ENCODE measurements at regions not wholly inside any gene's neighbourhood (a gene's known extent, or its start where the extent isn't known, plus 50 kb on each side); places are given as distances from the start of the nearest gene placed in this dataset.
"Not testable (repeated sequence)": the region's sequence is repeated elsewhere in the genome, so short reads cannot be mapped to it uniquely, and the experiment has no call there.

- Mint-ChIP-seq H3K36me3 (ENCODE audit: low read depth) (no peaks in the 10 kb centered on the region), H3K27me3 (no peaks in the 10 kb centered on the region), H3K4me3 (no peak overlapping the region), H3K4me1 (no peaks in the 10 kb centered on the region), H3K9me3 (no peaks in the 10 kb centered on the region), H3K27ac (no peak overlapping the region)
- intact Hi-C loops (cut with micrococcal nuclease), result no loop called here
- no peak for DNase-seq
These were observed 372.2 kb downstream of the DSEL start for GRCh38 chr18:67144329-67144728.

GRCh38 chr18:67143028-67143427 lies 373.5 kb downstream of the DSEL start:
- intact Hi-C loops (cut with micrococcal nuclease), result no loop called here
- no peaks in the 10 kb centered on the region for H3K27me3 Mint-ChIP-seq
- H3K27ac Mint-ChIP-seq, result no peak overlapping the region
- H3K9me3 Mint-ChIP-seq, result no peaks in the 10 kb centered on the region
- no peaks in the 10 kb centered on the region for H3K4me1 Mint-ChIP-seq
- no peaks in the 10 kb centered on the region for H3K36me3 Mint-ChIP-seq (ENCODE audit: low read depth)
- no peak for DNase-seq
- H3K4me3 Mint-ChIP-seq, result no peak overlapping the region

GRCh38 chr18:67142604-67143003 lies 373.9 kb downstream of the DSEL start:
- Mint-ChIP-seq H3K36me3 (ENCODE audit: low read depth) (no peaks in the 10 kb centered on the region), H3K4me1 (no peaks in the 10 kb centered on the region), H3K9me3 (no peaks in the 10 kb centered on the region), H3K4me3 (no peak overlapping the region), H3K27ac (no peak overlapping the region), H3K27me3 (no peaks in the 10 kb centered on the region)
- no peak for DNase-seq
- intact Hi-C loops (cut with micrococcal nuclease), result no loop called here

GRCh38 chr18:67140495-67140894 lies 376.0 kb downstream of the DSEL start:
- Mint-ChIP-seq H3K4me1 (no peaks in the 10 kb centered on the region), H3K27me3 (no peaks in the 10 kb centered on the region), H3K9me3 (no peaks in the 10 kb centered on the region), H3K27ac (no peak overlapping the region), H3K4me3 (no peak overlapping the region), H3K36me3 (ENCODE audit: low read depth) (no peaks in the 10 kb centered on the region)
- intact Hi-C loops (cut with micrococcal nuclease), result no loop called here
- no peak for DNase-seq

- H3K4me3 Mint-ChIP-seq, result no peak overlapping the region
- H3K27ac Mint-ChIP-seq, result no peak overlapping the region
- no peak for DNase-seq
- no peaks in the 10 kb centered on the region for H3K27me3 Mint-ChIP-seq
- no peaks in the 10 kb centered on the region for H3K9me3 Mint-ChIP-seq
- intact Hi-C loops (cut with micrococcal nuclease), result no loop called here
- H3K4me1 Mint-ChIP-seq, result no peaks in the 10 kb centered on the region
- no peaks in the 10 kb centered on the region for H3K36me3 Mint-ChIP-seq (ENCODE audit: low read depth)
These were observed 376.6 kb downstream of the DSEL start for GRCh38 chr18:67139899-67140298.

GRCh38 chr18:67135981-67136380 lies 380.5 kb downstream of the DSEL start:
- intact Hi-C loops (cut with micrococcal nuclease), result no loop called here

GRCh38 chr18:67134911-67135310 lies 381.6 kb downstream of the DSEL start:
- intact Hi-C loops (cut with micrococcal nuclease), result no loop called here
- no peak for DNase-seq
- no peak overlapping the region for H3K4me3 Mint-ChIP-seq
- H3K4me1 Mint-ChIP-seq, result no peaks in the 10 kb centered on the region
- no peaks in the 10 kb centered on the region for H3K27me3 Mint-ChIP-seq
- H3K9me3 Mint-ChIP-seq, result no peaks in the 10 kb centered on the region
- no peak overlapping the region for H3K27ac Mint-ChIP-seq
- H3K36me3 Mint-ChIP-seq (ENCODE audit: low read depth), result no peaks in the 10 kb centered on the region

More at GRCh38 chr18:67135981-67136380, 380.5 kb downstream of the DSEL start:
- no peak overlapping the region for H3K27ac Mint-ChIP-seq
- no peak overlapping the region for H3K4me3 Mint-ChIP-seq
- H3K4me1 Mint-ChIP-seq, result no peaks in the 10 kb centered on the region
- no peaks in the 10 kb centered on the region for H3K27me3 Mint-ChIP-seq
- no peaks in the 10 kb centered on the region for H3K36me3 Mint-ChIP-seq (ENCODE audit: low read depth)
- no peaks in the 10 kb centered on the region for H3K9me3 Mint-ChIP-seq
- no peak for DNase-seq

GRCh38 chr18:67133669-67134068 lies 382.9 kb downstream of the DSEL start:
- Mint-ChIP-seq H3K27ac (no peak overlapping the region), H3K9me3 (no peaks in the 10 kb centered on the region), H3K36me3 (ENCODE audit: low read depth) (no peaks in the 10 kb centered on the region), H3K27me3 (no peaks in the 10 kb centered on the region), H3K4me1 (no peaks in the 10 kb centered on the region), H3K4me3 (no peak overlapping the region)
- intact Hi-C loops (cut with micrococcal nuclease), result no loop called here
- no peak for DNase-seq

- H3K4me3 Mint-ChIP-seq, result no peak overlapping the region
- no peaks in the 10 kb centered on the region for H3K27me3 Mint-ChIP-seq
- H3K4me1 Mint-ChIP-seq, result no peaks in the 10 kb centered on the region
- H3K27ac Mint-ChIP-seq, result no peak overlapping the region
- DNase-seq, result no peak
- H3K9me3 Mint-ChIP-seq, result no peaks in the 10 kb centered on the region
- no peaks in the 10 kb centered on the region for H3K36me3 Mint-ChIP-seq (ENCODE audit: low read depth)
- intact Hi-C loops (cut with micrococcal nuclease), result no loop called here
These were observed 383.6 kb downstream of the DSEL start for GRCh38 chr18:67132919-67133318.

- intact Hi-C loops (cut with micrococcal nuclease), result no loop called here
- Mint-ChIP-seq H3K9me3 (no peaks in the 10 kb centered on the region), H3K4me3 (no peak overlapping the region), H3K4me1 (no peaks in the 10 kb centered on the region), H3K36me3 (ENCODE audit: low read depth) (no peaks in the 10 kb centered on the region), H3K27me3 (no peaks in the 10 kb centered on the region), H3K27ac (no peak overlapping the region)
- no peak for DNase-seq
These were observed 385.0 kb downstream of the DSEL start for GRCh38 chr18:67131498-67131897.

GRCh38 chr18:67126751-67127150 lies 389.8 kb downstream of the DSEL start:
- H3K9me3 Mint-ChIP-seq; H3K27me3 Mint-ChIP-seq; DNase-seq; H3K27ac Mint-ChIP-seq; H3K4me1 Mint-ChIP-seq; H3K36me3 Mint-ChIP-seq (ENCODE audit: low read depth); H3K4me3 Mint-ChIP-seq; intact Hi-C loops (cut with micrococcal nuclease): not testable (repeated sequence)

GRCh38 chr18:67123901-67124300 lies 392.6 kb downstream of the DSEL start:
- DNase-seq, result no peak
- Mint-ChIP-seq H3K27me3 (no peaks in the 10 kb centered on the region), H3K9me3 (no peaks in the 10 kb centered on the region), H3K4me1 (no peaks in the 10 kb centered on the region), H3K36me3 (ENCODE audit: low read depth) (no peaks in the 10 kb centered on the region), H3K27ac (no peak overlapping the region), H3K4me3 (no peak overlapping the region)
- intact Hi-C loops (cut with micrococcal nuclease), result no loop called here

- no peaks in the 10 kb centered on the region for H3K9me3 Mint-ChIP-seq
- no peaks in the 10 kb centered on the region for H3K4me1 Mint-ChIP-seq
- H3K27me3 Mint-ChIP-seq, result no peaks in the 10 kb centered on the region
- H3K4me3 Mint-ChIP-seq, result no peak overlapping the region
- no peaks in the 10 kb centered on the region for H3K36me3 Mint-ChIP-seq (ENCODE audit: low read depth)
- no peak overlapping the region for H3K27ac Mint-ChIP-seq
- DNase-seq, result no peak
- intact Hi-C loops (cut with micrococcal nuclease), result no loop called here
These were observed 398.7 kb downstream of the DSEL start for GRCh38 chr18:67117804-67118203.

GRCh38 chr18:67109535-67109934 lies 407.0 kb downstream of the DSEL start:
- no peaks in the 10 kb centered on the region for H3K9me3 Mint-ChIP-seq
- H3K4me3 Mint-ChIP-seq, result no peak overlapping the region
- H3K36me3 Mint-ChIP-seq (ENCODE audit: low read depth), result no peaks in the 10 kb centered on the region
- DNase-seq, result no peak
- H3K27me3 Mint-ChIP-seq, result no peaks in the 10 kb centered on the region
- no peaks in the 10 kb centered on the region for H3K4me1 Mint-ChIP-seq
- no peak overlapping the region for H3K27ac Mint-ChIP-seq
- intact Hi-C loops (cut with micrococcal nuclease), result no loop called here

- Mint-ChIP-seq H3K27me3 (no peaks in the 10 kb centered on the region), H3K4me1 (no peaks in the 10 kb centered on the region), H3K9me3 (no peaks in the 10 kb centered on the region), H3K36me3 (ENCODE audit: low read depth) (no peaks in the 10 kb centered on the region), H3K27ac (no peak overlapping the region), H3K4me3 (no peak overlapping the region)
- no peak for DNase-seq
- intact Hi-C loops (cut with micrococcal nuclease), result no loop called here
These were observed 407.6 kb downstream of the DSEL start for GRCh38 chr18:67108894-67109293.

Data from activated CD4-positive, alpha-beta T cell treated with anti-CD3 and anti-CD28 coated beads, Interleukin-2, amount 10 ng/mL, durations not matched to agents 24 days and 14 days (primary cell).